Fibroblast of lung (primary cell): ENCODE measurements at regions not wholly inside any gene's neighbourhood (a gene's known extent, or its start where the extent isn't known, plus 50 kb on each side); places are given as distances from the start of the nearest gene placed in this dataset.

ENCODE experiments used
- DNase-seq, 2 donors: peaks; one replicate each; pipeline versions ENCODE4 v3.0.0 to v3.0.0-alpha.2; 2010; ENCODE audit warnings: low read depth in 2 of 2
- H2AFZ ChIP-seq: 2 replicates; pipeline ENCODE4 v1.5.1; 2012; ENCODE audit warnings: low read length, control low read depth, inconsistent platforms
- H3K27ac ChIP-seq: 2 replicates; pipeline ENCODE4 v1.5.1; 2011; ENCODE audit warnings: low read length, control low read depth; ENCODE audit not compliant: insufficient read depth
- H3K27me3 ChIP-seq: 2 replicates; pipeline ENCODE4 v1.5.1; 2011; ENCODE audit warnings: mild to moderate bottlenecking, low read length; ENCODE audit not compliant: control insufficient read depth, insufficient read depth
- H3K36me3 ChIP-seq: 2 replicates; pipeline ENCODE4 v1.5.1; 2011; ENCODE audit warnings: low read length; ENCODE audit not compliant: control insufficient read depth, insufficient read depth
- H3K4me1 ChIP-seq: 2 replicates; pipeline ENCODE4 v1.5.1; 2011; ENCODE audit warnings: low read length; ENCODE audit not compliant: control insufficient read depth, insufficient read depth; ENCODE audit errors: extremely low read depth
- H3K4me2 ChIP-seq: 2 replicates; pipeline ENCODE4 v1.5.1; 2011; ENCODE audit warnings: low read length, control low read depth; ENCODE audit not compliant: insufficient read depth; ENCODE audit errors: extremely low read depth
- H3K4me3 ChIP-seq, 4 experiments: fragments of 200-600 bp in 1 of 4; sonication (generic) in 1 of 4; replicated peaks in 1 of 4; 2 replicates each; pipeline ENCODE4 v1.5.1; 2011 to 2016; ENCODE audit warnings: low read length in 4 of 4, low read depth in 3 of 4, mild to moderate bottlenecking in 3 of 4, control low read depth in 2 of 4, inconsistent platforms in 1 of 4, mixed read lengths in 1 of 4; ENCODE audit not compliant: insufficient read depth in 1 of 4; ENCODE audit errors: control extremely low read depth in 1 of 4
- H3K79me2 ChIP-seq: 2 replicates; pipeline ENCODE4 v1.5.1; 2012; ENCODE audit warnings: mild to moderate bottlenecking, low read length, inconsistent platforms; ENCODE audit not compliant: control insufficient read depth, insufficient read depth
- H3K9ac ChIP-seq: 2 replicates; pipeline ENCODE4 v1.5.1; 2011; ENCODE audit warnings: mild to moderate bottlenecking, low read length, control low read depth; ENCODE audit not compliant: insufficient read depth
- H3K9me3 ChIP-seq: 2 replicates; pipeline ENCODE4 v1.5.1; 2012; ENCODE audit warnings: low read depth, low read length; ENCODE audit not compliant: control insufficient read depth, insufficient read depth
- H4K20me1 ChIP-seq: 2 replicates; pipeline ENCODE4 v1.5.1; 2011; ENCODE audit warnings: low read length; ENCODE audit not compliant: control insufficient read depth, insufficient read depth; ENCODE audit errors: extremely low read depth
- EZH2 ChIP-seq: IDR thresholded peaks from 2 replicates; pipeline ENCODE4 v1.5.1; 2012; ENCODE audit warnings: low read length, control low read depth, mild to moderate bottlenecking; ENCODE audit errors: missing control alignments
- TF ChIP-seq, protein P1 (sequence below), 2 donors: IDR thresholded peaks in 1 of 2; conservative IDR thresholded peaks in 1 of 2; 1 replicate in 1 of 2; 2 replicates in 1 of 2; pipeline ENCODE4 v1.5.1; 2011 to 2012; ENCODE audit warnings: low read length in 2 of 2, control low read depth in 1 of 2, inconsistent platforms in 1 of 2, low read depth in 1 of 2, mild to moderate bottlenecking in 1 of 2

GRCh38 chr2:118265873-118266455, 177.7 kb downstream of the INSIG2 start:
- no peaks in the 10 kb centered on the region for H3K4me1 ChIP-seq
- DNase-seq = peak in 1 of 2 donors; percentile 6
- H3K27me3 ChIP-seq = no peaks in the 10 kb centered on the region
- no peak for TF ChIP-seq EZH2
- TF ChIP-seq, protein P1, sequence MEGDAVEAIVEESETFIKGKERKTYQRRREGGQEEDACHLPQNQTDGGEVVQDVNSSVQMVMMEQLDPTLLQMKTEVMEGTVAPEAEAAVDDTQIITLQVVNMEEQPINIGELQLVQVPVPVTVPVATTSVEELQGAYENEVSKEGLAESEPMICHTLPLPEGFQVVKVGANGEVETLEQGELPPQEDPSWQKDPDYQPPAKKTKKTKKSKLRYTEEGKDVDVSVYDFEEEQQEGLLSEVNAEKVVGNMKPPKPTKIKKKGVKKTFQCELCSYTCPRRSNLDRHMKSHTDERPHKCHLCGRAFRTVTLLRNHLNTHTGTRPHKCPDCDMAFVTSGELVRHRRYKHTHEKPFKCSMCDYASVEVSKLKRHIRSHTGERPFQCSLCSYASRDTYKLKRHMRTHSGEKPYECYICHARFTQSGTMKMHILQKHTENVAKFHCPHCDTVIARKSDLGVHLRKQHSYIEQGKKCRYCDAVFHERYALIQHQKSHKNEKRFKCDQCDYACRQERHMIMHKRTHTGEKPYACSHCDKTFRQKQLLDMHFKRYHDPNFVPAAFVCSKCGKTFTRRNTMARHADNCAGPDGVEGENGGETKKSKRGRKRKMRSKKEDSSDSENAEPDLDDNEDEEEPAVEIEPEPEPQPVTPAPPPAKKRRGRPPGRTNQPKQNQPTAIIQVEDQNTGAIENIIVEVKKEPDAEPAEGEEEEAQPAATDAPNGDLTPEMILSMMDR (conservative IDR thresholded peaks at IDR 0.05 in 1 of 2, IDR thresholded peaks at IDR 0.05 in 1 of 2; ENCODE audit: low read depth in 1 of 2, low read length in 2 of 2) = no peak
- no peak overlapping the region for H3K4me3 ChIP-seq
- no peaks in the 10 kb centered on the region for H4K20me1 ChIP-seq
- H3K4me2 ChIP-seq = no peak overlapping the region
- no peak overlapping the region for H3K9ac ChIP-seq
- H3K79me2 ChIP-seq = no peaks in the 10 kb centered on the region
- H2AFZ ChIP-seq = no peak overlapping the region
- H3K27ac ChIP-seq = no peak overlapping the region
- no peaks in the 10 kb centered on the region for H3K36me3 ChIP-seq
- no peaks in the 10 kb centered on the region for H3K9me3 ChIP-seq

DNA sequence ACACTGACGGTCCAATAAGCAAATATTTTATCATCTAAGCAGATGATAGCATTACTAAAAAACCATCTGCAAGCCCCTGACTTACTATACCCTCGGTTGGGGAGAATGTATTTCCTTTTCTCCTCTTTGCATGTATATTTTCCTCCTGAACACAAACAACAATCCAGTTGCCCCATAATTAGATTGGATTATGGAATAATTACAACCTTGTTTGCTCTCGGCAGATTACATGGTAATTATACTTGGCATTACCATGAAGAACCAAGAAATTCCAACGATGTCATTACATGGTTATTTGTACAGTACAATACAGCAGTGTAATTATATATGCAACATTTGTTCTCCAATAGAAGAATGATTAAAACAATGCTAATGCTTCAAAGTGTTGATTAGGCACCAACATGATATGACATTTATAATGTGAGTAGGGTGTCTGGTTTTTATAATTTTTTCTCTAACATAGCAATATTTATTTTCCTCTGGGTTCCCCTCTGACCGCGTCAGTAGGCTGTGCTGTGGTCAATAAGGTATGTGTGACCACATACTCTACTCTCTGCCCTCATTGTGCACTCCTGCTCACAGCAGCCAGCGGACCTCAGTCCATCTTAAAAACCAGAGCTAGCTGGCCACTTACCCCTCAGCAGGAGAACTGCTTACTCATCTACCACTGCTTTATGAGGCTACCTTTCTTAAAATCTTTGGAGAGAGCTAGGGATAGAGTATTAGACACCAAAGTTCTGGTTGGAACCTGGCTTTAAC, 176.1 kb downstream of the INSIG2 start:
- H3K27me3 ChIP-seq = no peaks in the 10 kb centered on the region
- no peaks in the 10 kb centered on the region for H3K36me3 ChIP-seq
- no peaks in the 10 kb centered on the region for H3K4me1 ChIP-seq
- H4K20me1 ChIP-seq = no peaks in the 10 kb centered on the region
- DNase-seq = peak in 1 of 2 donors; percentile 76
- H3K4me2 ChIP-seq = no peak overlapping the region
- H3K9ac ChIP-seq = no peak overlapping the region
- TF ChIP-seq EZH2 = no peak
- no peak overlapping the region for H3K4me3 ChIP-seq
- no peak overlapping the region for H3K27ac ChIP-seq
- H3K79me2 ChIP-seq = no peaks in the 10 kb centered on the region
- no peak overlapping the region for H2AFZ ChIP-seq
- no peaks in the 10 kb centered on the region for H3K9me3 ChIP-seq

GRCh38 chr2:118257696-118258095, 169.4 kb downstream of the INSIG2 start:
- H3K4me1 ChIP-seq = no peaks in the 10 kb centered on the region
- DNase-seq = no peak
- H3K36me3 ChIP-seq = no peaks in the 10 kb centered on the region
- no peak overlapping the region for H3K27ac ChIP-seq
- no peak overlapping the region for H3K4me3 ChIP-seq
- no peaks in the 10 kb centered on the region for H3K9me3 ChIP-seq
- H3K27me3 ChIP-seq = no peaks in the 10 kb centered on the region
- no peaks in the 10 kb centered on the region for H3K79me2 ChIP-seq
- no peak for TF ChIP-seq EZH2
- TF ChIP-seq, protein P1 (conservative IDR thresholded peaks at IDR 0.05 in 1 of 2, IDR thresholded peaks at IDR 0.05 in 1 of 2; ENCODE audit: low read depth in 1 of 2, low read length in 2 of 2) = no peak
- no peak overlapping the region for H3K4me2 ChIP-seq
- H3K9ac ChIP-seq = no peak overlapping the region
- no peaks in the 10 kb centered on the region for H4K20me1 ChIP-seq
- no peak overlapping the region for H2AFZ ChIP-seq
